SKM-1 treated with dmso at 0.1 percent for 144 hours (cell line): ENCODE measurements at regions not wholly inside any gene's neighbourhood (a gene's known extent, or its start where the extent isn't known, plus 50 kb on each side); places are given as distances from the start of the nearest gene placed in this dataset.
"Not testable (repeated sequence)": the region's sequence is repeated elsewhere in the genome, so short reads cannot be mapped to it uniquely, and the experiment has no call there.

Experiments
- DNase-seq: peaks from one replicate; lab custom pipeline; 2025; ENCODE audit not compliant: unreplicated experiment; lab: John Stamatoyannopoulos, UW

DNA sequence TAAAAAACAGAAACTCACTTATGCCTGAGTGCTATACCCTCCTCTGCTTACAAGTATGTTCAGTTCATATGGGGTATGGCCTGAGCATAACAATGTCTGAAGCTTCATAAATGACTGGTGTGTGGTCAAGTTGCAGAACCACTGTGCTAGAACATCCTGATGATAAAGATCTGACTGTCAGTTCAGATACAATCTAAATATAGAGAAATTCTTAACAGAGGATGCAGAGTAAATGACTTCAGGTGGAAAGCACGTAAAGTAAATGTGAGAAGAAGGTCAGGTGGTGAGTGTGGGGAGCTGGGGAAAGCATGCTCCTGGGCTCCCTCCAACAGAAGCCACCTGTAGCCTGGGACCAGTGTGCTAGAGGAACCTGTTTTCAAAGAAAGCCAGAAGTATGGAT is 926.2 kb downstream of the TSN start:
- no peak for DNase-seq

DNA sequence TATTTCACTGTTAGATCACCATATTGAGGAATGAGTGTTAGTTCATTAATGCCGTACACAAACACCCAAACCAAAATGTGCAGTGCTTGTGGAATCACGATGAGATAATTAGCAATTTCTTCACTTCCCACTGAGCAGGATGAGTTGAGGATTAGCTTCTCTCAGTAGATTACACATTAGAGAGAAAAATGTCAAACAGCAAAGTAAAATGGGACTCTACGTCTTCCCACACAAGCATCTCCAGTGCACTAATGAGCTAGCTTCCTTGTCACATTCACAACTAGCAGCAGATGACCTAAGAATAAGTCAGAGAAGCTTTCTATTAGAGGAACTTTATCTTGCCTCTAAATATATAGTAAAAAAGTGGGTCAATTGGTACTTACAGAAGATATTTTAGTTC is 926.9 kb downstream of the TSN start:
- no peak for DNase-seq

DNA sequence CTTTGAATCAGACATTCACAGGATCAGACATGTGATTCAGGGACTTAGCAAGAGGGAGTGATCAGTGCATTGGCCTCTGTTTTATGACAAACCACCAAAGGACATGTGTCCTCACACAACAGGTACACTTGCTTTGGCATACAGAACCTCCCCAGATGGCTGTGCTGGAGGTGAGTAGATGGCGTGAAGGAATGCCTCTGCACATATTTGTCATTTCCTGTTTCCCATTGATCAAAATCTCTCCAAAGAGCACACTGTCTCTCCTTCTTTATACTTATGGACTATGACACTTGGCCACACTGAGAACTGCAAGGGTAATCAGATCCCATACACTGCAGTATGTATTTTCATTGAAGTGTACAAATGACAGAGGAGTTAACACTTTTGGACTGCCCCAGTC is 927.6 kb downstream of the TSN start:
- no peak for DNase-seq

DNA sequence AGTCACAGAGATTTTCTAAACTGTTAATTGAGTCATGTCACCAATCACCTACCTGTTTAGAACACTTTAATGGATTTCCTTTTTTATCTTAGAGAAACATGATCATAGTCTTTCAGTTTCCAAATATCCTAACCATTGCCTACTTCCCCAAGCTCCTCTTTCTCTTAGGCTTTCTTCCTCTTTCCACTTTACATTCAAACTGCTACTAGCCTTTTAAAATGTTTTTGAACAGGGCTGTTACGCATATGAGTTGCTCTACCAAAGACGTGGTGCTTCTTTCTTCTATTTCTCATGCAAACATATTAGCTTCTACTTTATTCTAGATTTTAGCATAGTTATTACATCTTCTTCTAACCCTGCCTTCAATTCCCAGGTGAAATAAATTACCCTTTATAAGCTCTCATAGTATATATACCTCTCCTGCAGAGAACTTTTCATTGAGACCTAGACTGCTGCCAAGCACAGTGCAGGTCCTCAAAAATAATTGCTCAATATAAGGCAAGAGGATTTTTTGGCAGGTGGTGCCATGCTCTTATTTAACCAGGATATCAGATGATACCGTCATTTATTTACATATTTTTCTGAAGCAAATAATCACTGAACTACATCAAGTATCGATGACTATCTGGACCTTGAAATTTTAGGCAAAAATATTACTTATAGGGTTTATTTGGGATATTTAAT is 937.1 kb downstream of the TSN start:
- DNase-seq, result peak; percentile 62

DNA sequence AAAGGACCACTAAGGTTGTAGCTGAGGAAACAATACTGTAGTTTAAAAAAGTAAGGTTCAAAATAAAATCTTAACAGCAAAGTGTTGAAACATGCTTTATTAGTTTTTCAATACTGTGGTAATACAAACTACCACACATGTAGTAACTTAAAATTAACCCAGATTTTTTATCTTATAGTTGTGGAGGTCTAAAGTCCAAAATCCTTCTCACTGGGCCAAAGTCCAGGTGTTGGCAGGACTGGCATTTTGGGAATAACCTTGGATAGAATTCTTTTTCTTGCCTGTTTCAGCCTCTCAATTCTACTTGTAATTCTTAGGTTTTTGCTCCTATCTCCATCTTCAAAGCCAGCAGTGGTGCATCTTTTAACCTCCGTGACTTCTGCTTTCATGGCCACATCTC is 942.0 kb downstream of the TSN start:
- no peak for DNase-seq

DNA sequence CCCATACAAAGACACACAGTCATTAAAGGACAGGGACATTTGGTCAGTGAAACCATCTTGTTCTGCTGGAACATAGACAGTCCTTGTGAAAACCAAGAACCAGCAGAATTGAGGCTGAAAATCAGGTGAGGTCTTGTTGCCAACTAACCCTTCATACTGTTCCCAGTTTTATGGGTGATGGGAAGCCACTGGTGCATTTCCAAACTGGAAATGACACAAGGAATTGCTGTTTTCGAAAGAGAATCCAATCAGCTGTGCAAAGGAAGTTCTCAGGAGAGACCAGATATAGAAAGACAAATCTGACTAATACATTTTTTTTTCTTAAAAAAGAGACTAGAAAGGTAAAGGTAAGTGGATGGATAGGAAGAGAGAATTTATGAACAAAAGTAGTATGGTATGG is 948.2 kb downstream of the TSN start:
- DNase-seq, result no peak

DNA sequence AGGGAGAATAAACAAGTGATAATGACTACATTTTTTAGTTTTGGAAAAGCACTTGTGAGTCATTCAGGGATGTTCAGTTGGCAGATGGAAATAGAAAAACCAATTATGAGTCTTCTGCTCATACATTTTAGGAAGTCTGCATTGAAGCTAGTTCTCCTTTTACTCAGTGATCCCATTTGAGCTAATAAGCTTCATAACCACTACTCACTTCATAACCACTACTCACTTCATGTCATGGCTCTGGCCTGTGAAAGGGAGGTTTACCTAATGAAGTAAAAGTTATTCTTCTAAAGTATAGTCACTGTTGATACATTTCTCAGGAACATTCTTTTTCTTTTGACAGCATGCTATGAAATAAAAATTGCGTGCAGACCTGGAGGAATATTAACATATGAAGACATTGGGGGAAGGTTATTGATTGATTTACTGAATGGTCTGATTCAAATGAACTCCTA is 948.7 kb downstream of the TSN start:
- peak; percentile 66 for DNase-seq

DNA sequence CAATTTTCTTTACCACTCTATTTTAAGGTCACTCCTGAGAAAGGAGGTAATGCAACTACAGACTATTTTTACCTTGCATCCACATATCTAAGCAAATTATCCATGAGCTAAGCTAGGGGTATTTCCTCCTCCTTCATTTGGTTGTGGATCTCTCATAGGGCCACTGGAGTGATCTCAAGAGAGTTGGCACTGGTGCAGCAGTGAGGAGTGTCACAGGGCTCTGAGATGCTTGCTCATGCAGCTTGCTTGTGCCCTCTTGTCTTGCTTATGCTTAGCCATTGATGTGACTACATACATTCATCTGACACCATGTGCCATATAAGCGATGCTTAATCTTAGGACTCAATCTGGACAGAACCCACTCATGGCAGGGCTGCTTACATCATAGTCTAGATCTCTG is 950.3 kb downstream of the TSN start:
- DNase-seq, result no peak

DNA sequence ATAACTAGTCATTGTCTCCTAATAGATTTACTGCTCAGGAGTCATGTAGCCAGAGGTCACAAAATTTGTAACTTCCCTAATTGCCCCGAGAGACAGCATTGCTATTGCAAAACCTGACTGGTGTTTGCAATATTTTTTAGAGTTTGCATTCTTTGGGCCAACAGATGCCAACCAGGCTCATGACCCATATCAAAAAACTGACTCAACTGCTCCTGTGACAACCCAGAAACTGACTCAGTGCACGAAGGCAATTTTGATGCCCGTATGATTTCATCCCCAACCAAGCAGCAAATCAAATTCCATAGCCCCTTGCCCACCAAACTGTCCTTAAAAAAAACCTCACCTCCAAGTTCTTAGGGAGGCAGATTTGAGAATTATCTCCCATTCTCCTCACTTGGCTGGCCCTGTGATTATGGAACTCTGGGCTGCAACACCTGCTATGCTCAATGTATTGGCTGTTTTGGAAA is 951.3 kb downstream of the TSN start:
- DNase-seq, result peak; percentile 74

DNA sequence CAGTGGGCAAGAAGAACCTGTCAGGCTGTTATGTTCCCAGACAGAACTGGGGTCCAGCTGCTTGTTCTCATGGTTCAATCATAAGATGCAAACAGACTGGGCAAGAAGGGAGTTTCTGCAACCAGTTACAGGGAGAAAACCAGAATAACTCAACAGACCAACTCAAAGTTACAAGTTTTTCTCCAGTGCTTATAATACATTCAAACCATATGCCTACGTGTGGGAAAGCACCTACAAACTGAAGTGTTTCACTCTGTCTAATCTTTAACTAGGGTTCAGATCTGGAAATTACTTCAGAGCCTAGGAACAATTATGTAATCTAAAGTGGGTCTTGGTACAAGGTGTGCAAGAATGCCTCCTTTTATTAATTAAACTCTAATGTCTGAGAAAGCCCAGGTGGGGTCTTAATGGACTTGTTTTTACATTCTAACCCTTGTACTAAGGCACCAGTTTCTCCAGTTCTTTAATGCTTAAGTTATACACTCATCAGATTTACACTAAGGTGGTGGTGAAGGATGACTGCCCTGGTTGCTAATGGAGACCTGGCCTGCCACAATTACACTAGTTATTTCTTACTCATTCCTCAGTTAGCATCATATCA is 951.9 kb downstream of the TSN start:
- DNase-seq, result no peak

DNA sequence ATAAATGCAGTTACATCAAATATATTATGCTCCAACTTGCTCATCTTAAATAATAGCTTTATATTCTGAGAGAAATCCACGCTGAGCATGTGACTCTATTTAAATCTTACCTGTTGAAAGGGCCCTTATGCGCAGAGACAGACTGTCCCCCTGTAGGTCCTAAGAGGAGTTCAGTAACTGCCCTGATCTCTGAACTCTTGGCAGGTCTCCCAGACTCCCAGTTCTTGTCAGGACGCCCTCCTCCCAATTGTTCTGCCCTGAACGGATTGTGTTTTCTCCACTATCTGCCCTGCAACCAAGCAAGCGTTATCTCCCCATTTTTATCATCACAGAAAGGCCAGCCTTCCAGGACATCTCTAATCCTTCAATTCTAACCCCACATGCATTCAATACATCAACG is 954.6 kb downstream of the TSN start:
- no peak for DNase-seq

DNA sequence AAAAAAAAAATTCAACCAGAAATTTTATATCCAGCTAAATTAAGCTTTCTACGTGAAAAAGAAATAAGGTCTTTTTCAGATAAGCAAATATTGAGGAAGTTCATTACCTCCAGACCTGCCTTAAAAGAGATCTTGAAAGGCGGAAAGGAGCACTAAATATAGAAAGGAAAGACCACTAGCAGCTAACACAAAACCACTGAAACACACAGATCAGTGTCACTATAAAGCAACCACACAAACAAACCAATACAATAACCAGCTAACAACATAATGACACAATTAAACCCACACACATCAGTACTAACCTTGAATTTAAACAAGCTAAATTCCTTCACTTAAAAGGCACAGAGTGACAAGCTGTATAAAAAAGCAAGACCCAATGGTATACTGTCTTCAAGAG is 958.3 kb downstream of the TSN start:
- no peak for DNase-seq

DNA sequence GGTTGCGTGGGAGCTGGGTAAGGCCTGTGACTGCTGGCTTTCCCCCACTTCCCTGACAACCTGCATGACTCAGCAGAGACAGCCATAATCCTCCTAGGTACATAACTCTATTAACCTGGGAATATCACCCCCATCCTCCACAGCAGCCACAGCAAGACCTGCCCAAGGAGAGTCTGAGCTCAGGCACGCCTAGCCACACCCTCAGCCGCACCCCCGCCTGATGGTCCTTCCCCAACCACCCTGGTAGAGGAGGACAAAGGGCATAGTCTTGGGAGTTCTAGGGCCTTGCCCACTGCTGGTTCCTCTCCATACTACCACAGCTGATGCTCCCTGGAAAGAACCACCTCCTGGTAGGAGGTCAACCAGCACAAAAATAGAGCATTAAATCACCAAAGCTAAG is 965.4 kb downstream of the TSN start:
- not testable (repeated sequence) for DNase-seq

DNA sequence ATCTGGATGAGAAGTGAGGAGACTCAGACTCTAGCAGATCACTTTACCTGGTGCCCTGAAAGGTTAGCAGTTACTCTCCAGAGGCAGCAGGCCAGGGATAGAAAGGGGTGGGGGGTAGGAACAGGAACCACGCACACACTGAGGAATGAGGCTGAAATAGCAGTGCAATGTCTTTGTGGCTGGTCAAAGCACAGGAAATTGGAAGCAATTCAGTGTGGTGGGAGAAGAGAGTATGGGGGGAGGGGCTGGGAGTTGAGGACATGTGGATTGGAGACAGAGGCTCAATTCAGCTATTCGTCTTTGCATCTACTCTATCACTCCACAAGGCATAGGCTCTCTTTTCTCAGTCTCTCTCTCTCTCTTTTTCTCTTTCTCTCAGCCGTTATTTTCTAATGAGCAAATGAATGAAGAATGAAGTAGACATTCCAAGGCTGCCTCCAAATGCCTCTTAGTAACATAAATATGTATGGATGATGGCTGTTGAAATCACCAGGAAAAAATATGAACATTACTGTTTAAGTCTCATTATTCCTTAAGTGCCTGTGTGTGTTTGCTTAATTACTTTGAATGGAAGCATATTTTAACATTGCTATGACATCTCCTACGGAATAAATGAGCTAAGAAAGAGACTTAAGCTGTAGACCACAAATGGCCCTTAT is 979.4 kb downstream of the TSN start:
- no peak for DNase-seq

DNA sequence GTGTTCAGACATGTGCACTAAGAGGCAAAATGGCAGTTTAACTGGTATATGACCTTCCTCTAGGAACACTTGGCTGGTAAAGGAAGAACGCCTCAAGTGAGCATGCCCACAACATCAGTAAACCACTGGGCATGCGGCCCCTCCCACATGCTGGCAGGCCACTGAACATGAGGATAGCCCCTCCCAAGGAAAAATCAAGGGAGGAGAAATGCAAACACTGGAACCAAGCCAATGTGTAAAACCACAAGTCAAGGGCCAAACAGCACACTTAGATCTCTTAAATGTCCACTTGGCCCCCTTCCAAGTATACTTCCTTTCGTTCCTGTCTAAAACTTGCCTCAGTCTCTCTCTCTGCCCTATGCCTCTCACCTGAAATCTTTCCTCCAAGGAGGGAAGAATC is 980.8 kb downstream of the TSN start:
- DNase-seq, result no peak

DNA sequence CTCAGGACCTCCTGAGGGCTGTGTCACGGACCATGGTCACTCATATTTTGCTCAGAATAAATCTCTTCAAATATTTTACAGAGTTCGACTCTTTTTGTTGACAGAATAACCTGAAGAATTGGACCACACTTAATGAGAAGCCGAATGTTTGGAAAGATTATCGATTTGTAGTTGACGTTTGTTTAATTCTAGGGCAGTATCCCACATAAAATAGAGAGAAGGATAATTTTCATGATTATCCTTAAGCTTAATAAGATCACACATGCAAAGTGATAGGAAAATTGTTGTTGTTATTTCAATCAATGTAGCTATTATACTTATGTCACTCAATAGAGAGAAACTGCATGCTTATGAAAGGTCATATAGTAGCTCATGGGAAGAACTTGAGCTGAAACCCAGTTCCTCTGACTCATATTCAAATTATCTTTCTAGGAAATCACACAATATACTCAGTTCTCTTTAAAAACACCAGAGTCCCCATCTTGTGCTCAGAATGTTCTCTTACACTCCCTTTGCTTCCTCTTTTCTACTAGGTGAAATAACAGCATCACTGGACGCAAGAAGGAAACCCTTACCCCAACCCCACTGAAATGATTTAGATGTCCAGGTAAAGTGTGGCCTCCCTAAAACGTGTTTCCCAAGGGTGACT is 982.1 kb downstream of the TSN start:
- peak; percentile 81 for DNase-seq

DNA sequence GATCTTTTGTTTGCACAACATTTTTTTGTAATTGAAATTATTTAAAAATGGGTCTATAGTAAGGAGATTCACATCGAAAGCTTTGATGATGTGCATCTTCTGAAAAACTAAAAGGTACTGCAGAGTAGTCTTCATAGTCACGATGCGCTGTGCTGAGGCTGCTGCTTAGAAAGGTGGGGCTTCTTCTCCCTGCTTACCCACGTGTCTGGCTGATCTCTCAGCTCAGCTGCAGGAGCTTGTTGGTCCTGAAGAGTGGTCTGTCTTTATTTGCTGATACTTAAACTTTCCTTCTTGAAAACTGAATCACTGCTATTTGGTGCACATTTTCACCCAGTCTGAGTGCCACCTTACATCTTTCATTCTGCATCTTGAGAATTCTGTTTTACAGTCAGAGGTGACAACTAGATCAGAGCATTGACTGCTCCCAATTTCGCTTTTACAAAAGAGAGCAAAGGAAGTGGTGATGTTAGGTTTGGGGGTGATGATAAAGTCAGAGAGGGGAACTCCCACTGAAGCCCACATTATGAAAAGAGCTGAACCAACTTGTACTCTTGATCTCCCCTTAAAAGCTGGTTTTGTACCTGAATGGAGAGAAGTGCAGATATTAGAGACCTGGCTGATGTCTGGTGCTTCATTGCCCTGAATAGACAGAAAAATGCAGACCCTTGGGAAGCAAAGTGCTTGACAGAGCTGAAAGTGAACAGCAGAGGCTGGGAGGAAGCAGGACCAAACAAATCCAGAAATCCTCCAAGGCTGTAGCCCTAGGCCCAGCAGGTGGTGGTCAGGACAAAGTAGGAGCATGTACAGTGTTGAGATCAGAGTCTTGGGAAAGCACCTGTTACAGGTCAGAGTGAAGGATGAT is 984.5 kb downstream of the TSN start:
- DNase-seq, result no peak

DNA sequence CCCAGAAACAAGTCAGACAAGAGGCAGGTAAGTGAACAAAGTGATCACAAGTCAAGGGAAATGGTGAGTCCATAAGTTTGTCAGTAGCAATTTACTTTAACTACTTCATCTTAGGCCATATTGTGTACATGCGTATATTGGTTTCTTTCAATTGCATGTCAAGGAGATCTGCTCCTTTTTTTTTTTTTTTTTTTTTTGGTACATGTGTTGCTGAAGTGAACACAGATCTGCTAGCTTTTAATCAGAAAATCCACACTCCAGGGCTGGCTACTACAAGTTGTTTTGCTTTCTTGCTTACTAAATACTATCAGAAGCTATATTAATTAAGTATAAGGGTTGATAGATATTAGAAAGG is 985.1 kb downstream of the TSN start:
- no peak for DNase-seq

DNA sequence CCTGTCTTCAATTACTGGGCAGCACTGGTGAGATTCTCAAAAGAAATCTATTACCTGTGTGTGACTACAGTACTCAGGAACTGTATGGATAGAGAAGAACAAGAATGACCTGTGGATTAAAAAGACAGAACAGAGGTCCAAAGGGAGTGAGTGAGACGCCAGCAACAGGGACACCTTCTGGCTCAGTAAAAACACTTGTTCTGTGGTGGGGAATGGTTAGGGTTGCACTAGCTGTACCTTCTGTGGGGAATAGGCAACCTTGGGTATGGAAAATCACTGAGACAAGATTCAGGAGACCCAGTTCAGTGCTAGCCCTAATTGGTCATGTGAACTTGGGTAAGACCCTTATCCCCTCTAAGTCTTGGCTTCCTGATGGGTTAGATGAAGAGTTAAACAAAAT is 986.0 kb downstream of the TSN start:
- no peak for DNase-seq

DNA sequence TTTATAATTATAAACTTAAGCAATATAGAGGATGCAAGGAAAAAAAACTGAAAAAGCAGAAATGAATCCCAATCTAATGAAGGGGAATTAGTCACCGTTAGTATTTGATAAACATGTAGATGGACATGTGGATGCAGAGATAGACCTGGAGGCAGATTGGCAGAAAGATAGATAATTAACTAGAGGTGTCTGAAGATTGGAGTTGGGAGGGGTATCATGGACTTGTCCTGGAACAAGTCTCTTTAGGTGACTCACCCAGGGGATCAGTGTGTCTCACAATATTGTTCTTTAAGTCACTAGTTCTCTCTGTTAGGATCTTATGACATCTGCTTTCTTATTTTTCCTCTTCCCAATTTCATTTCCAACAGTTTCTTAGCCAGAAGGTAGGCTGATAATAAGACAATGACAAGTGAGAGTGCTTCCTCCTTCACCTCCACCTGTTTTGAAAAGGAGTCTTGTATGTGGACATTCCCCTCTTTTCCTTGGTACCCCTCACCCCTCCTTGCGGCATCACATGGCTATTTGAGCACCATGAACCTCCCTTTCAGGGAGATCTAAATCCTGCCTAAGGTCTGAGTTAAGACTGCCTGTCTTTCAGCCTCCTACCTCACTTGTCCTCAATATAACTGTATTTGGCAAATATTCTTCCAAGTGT is 987.7 kb downstream of the TSN start:
- DNase-seq, result no peak

DNA sequence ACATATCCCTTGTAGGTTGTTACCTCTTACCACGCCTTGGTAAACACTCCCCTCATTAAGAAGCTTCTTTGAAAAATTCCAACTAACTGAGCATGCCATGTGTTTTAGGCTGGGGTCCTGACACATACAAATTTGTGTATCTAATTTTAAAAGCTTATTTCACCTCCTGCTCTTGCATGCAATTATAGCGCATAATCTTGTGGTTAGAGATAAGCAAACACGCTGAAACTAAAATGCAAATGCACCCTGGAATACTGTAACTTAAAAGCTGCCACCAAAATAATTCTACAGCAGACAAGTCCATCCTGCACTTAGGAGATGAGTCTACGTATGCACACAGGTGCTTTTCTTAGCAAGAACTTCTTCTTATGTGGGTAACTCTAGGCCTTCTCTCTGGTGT is 990.2 kb downstream of the TSN start:
- DNase-seq, result no peak
